ENCODE measurements at regions not wholly inside any gene's neighbourhood (a gene's known extent, or its start where the extent isn't known, plus 50 kb on each side); places are given as distances from the start of the nearest gene placed in this dataset.

GRCh38 chr15:66959875-66960274 lies 105.5 kb upstream of the SMAD3 start:
- intact Hi-C loops (cut with DNase I): no loop called here
- H3K4me1 ChIP-seq: no peaks in the 10 kb centered on the region
- H3K36me3 ChIP-seq: no peaks in the 10 kb centered on the region
- no peaks in the 10 kb centered on the region for H3K9me3 ChIP-seq
- no peak overlapping the region for H3K27ac ChIP-seq
- H3K27me3 ChIP-seq: no peaks in the 10 kb centered on the region
- DNase-seq (no peak), ATAC-seq (no peak)
- TF ChIP-seq CTCF (IDR thresholded peaks at IDR 0.05): no peak
- no peak overlapping the region for H3K4me3 ChIP-seq

GRCh38 chr15:66960519-66960918 lies 104.9 kb upstream of the SMAD3 start:
- no peak for ATAC-seq
- no peaks in the 10 kb centered on the region for H3K9me3 ChIP-seq
- no peaks in the 10 kb centered on the region for H3K27me3 ChIP-seq
- no peak overlapping the region for H3K4me3 ChIP-seq
- no peak for TF ChIP-seq CTCF (IDR thresholded peaks at IDR 0.05)
- H3K27ac ChIP-seq: no peak overlapping the region
- H3K4me1 ChIP-seq: no peaks in the 10 kb centered on the region
- no peaks in the 10 kb centered on the region for H3K36me3 ChIP-seq
- no peak for DNase-seq
- intact Hi-C loops (cut with DNase I): no loop called here

DNA sequence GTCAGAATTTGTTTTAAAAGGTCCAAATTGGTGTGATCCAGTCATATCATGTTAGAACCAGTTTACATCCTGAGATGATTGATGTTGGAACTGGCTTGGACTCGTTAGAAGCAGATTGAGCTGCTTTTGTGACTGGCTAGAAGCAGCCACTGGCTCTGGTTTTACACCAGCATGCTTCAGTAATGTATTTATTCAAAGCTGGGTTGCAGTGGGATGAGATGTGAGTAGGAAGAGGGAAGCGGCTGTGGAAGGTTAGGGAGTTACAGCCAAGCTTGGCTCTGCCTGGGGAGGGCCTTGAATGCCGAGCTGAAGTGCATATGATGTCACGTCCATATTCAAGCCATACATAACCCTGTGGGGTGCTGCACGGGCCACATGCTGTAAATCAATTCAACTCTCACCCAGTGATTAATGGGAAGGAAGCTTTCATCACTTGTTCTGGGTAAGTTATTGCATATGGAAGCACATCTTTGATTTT lies 104.0 kb upstream of the SMAD3 start:
- peak; percentile 33 for ATAC-seq
- no peaks in the 10 kb centered on the region for H3K27me3 ChIP-seq

DNA sequence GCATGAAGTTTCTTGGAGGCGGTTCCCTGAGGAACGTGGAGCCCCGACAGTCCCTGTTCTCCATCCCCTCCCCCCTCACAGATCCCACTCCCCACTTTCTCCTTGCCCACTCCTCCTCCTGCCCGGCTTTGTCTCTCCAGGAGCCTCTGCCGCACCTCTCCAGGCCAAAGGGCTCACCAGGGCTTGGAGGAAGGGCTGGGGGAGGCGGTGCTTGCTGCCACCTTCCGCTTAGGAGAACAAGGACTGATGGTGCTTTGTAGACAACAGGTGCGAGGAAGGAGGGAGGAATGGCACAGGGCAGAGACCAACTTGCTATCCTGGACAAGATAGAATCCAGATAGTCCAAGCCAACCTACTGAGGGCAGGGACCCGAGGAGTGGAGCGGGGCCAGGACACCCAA lies 103.5 kb upstream of the SMAD3 start:
- Histone ChIP-seq H3K36me3 (no peaks in the 10 kb centered on the region), H3K4me3 (no peak overlapping the region), H3K9me3 (no peaks in the 10 kb centered on the region), H3K4me1 (no peaks in the 10 kb centered on the region), H3K27me3 (no peaks in the 10 kb centered on the region), H3K27ac (no peak overlapping the region)
- intact Hi-C loops (cut with DNase I): no loop called here
- ATAC-seq: no peak
- no peak for DNase-seq
- TF ChIP-seq CTCF (IDR thresholded peaks at IDR 0.05): no peak

More for the DNA sequence above, 104.0 kb upstream of the SMAD3 start:
- intact Hi-C loops (cut with DNase I): no loop called here
- H3K27ac ChIP-seq: no peak overlapping the region
- no peaks in the 10 kb centered on the region for H3K4me1 ChIP-seq
- no peaks in the 10 kb centered on the region for H3K36me3 ChIP-seq
- no peaks in the 10 kb centered on the region for H3K9me3 ChIP-seq
- no peak overlapping the region for H3K4me3 ChIP-seq
- TF ChIP-seq CTCF (IDR thresholded peaks at IDR 0.05): no peak
- DNase-seq: no peak

DNA sequence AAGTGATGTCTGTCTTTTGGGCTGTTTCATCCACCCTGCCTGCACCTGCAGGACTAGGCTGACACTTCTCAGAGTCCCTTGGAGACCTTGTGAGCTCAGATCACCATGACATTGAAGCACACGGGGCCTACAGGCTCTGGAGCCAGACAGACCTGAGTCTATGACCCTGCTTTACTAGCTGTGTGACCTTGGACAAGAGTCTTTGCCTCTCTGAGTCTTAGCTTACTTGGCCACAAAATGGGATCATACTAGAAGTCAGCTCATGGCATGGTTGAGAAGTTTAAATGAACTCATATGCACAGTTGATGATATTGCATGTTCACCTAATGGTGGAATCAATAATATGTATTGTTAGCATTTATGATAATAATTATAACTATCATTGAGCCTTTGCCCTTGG lies 102.9 kb upstream of the SMAD3 start:
- ATAC-seq: no peak
- H3K4me1 ChIP-seq: no peaks in the 10 kb centered on the region

More for the DNA sequence above, 102.9 kb upstream of the SMAD3 start:
- no peak for DNase-seq
- Histone ChIP-seq H3K4me3 (no peak overlapping the region), H3K36me3 (no peaks in the 10 kb centered on the region), H3K27ac (no peak overlapping the region), H3K9me3 (no peaks in the 10 kb centered on the region), H3K27me3 (no peaks in the 10 kb centered on the region)
- intact Hi-C loops (cut with DNase I): no loop called here
- TF ChIP-seq CTCF (IDR thresholded peaks at IDR 0.05): no peak
